Endothelial cell of umbilical vein (primary cell): ENCODE measurements at regions not wholly inside any gene's neighbourhood (a gene's known extent, or its start where the extent isn't known, plus 50 kb on each side); places are given as distances from the start of the nearest gene placed in this dataset.

Source experiments
- BruUV-seq: library from RNA; stranded (reverse); fragments of 400-500 nt; replicated peaks from 2 replicates; lab custom pipeline; 2021; lab: Mats Ljungman, UMichigan
- CTCF ChIA-PET: fragments of 300-600, 350-600 bp; sonication (Branson Sonifier 250); formaldehyde crosslinking; loops from one replicate; lab custom pipeline; 2021; ENCODE audit warnings: antibody characterized with exemption, inconsistent platforms; lab: Charles Lee
- POLR2A ChIA-PET: fragments of 300-600, 350-600 bp; sonication (Branson Sonifier 250); formaldehyde crosslinking; loops from one replicate; lab custom pipeline; 2021; ENCODE audit warnings: antibody characterized with exemption, inconsistent platforms; lab: Charles Lee
- DNase-seq: peaks from one replicate; pipeline ENCODE4 v3.0.0-alpha.2; 2011; ENCODE audit warnings: low read depth, low spot score
- FAIRE-seq: peaks from 2 replicates; lab custom pipeline; 2011; peaks lifted over from hg19 to GRCh38; lab: Jason Lieb, UNC
- H2AFZ ChIP-seq: 2 replicates; pipeline ENCODE4 v1.6.0; 2012; ENCODE audit warnings: low read depth, low read length, control low read depth, inconsistent platforms
- H3K27ac ChIP-seq: 2 replicates; pipeline ENCODE4 v1.5.1; 2011; ENCODE audit warnings: low read depth, mild to moderate bottlenecking, control low read depth, low read length, moderate library complexity; ENCODE audit not compliant: insufficient read depth
- H3K27me3 ChIP-seq, 2 experiments: 2 replicates each; pipeline versions ENCODE4 v1.6.0 to v1.6.1; 2011; ENCODE audit warnings: low read length in 2 of 2, mixed read lengths in 1 of 2; ENCODE audit not compliant: control insufficient read depth in 2 of 2, insufficient read depth in 2 of 2
- H3K36me3 ChIP-seq, 2 experiments: 2 replicates in 1 of 2; 3 replicates in 1 of 2; pipeline ENCODE4 v1.5.1; 2011; ENCODE audit warnings: low read length in 2 of 2, mild to moderate bottlenecking in 1 of 2, moderate library complexity in 1 of 2; ENCODE audit not compliant: control insufficient read depth in 2 of 2, insufficient read depth in 2 of 2; ENCODE audit errors: extremely low read depth in 1 of 2
- H3K4me1 ChIP-seq: 3 replicates; pipeline ENCODE4 v1.5.1; 2011; ENCODE audit warnings: mild to moderate bottlenecking, low read length; ENCODE audit not compliant: control insufficient read depth, insufficient read depth; ENCODE audit errors: extremely low read depth
- H3K4me2 ChIP-seq: 2 replicates; pipeline ENCODE4 v1.6.1; 2011; ENCODE audit warnings: low read length, control low read depth, mixed read lengths; ENCODE audit not compliant: insufficient read depth
- H3K4me3 ChIP-seq, 3 experiments: fragments of 200-600 bp in 1 of 3; sonication (generic), shearing (Covaris generic) in 1 of 3; replicated peaks in 1 of 3; 2 replicates each; pipeline ENCODE4 v1.5.1; 2011 to 2016; ENCODE audit warnings: control low read depth in 3 of 3, low read length in 3 of 3, mild to moderate bottlenecking in 2 of 3, inconsistent platforms in 1 of 3, low read depth in 1 of 3, moderate library complexity in 1 of 3; ENCODE audit not compliant: insufficient read depth in 1 of 3
- H3K79me2 ChIP-seq: 2 replicates; pipeline ENCODE4 v1.6.0; 2012; ENCODE audit warnings: low read length, inconsistent platforms; ENCODE audit not compliant: control insufficient read depth, insufficient read depth
- H3K9ac ChIP-seq: replicated peaks from 2 replicates; pipeline ENCODE3; 2011; ENCODE audit warnings: low read length, control low read depth; ENCODE audit not compliant: insufficient read depth; ENCODE audit errors: extremely low read depth
- H3K9me1 ChIP-seq: replicated peaks from 3 replicates; pipeline ENCODE4 v1.6.0; 2011; ENCODE audit warnings: mild to moderate bottlenecking, low read length; ENCODE audit not compliant: control insufficient read depth, insufficient read depth; ENCODE audit errors: extremely low read depth
- H3K9me3 ChIP-seq: replicated peaks from 2 replicates; pipeline ENCODE4 v1.5.1; 2012; ENCODE audit warnings: low read length, inconsistent platforms; ENCODE audit not compliant: control insufficient read depth, insufficient read depth
- H4K20me1 ChIP-seq: replicated peaks from 2 replicates; pipeline ENCODE3; 2011; ENCODE audit warnings: mild to moderate bottlenecking, low read length; ENCODE audit not compliant: control insufficient read depth, insufficient read depth; ENCODE audit errors: extremely low read depth
- CTCF ChIP-seq, 2 donors: IDR thresholded peaks; 1 replicate in 1 of 2; 2 replicates in 1 of 2; pipeline ENCODE4 v1.5.1; 2011; ENCODE audit warnings: low read length in 2 of 2, mild to moderate bottlenecking in 2 of 2, moderate library complexity in 2 of 2, control low read depth in 1 of 2, inconsistent platforms in 1 of 2, low read depth in 1 of 2; ENCODE audit not compliant: insufficient read depth in 1 of 2; ENCODE audit errors: extremely low read depth in 1 of 2
- EZH2 ChIP-seq: IDR thresholded peaks from 2 replicates; pipeline ENCODE4 v1.6.1; 2012; ENCODE audit warnings: borderline replicate concordance, low read depth, mild to moderate bottlenecking, moderate library complexity, low read length, inconsistent platforms; ENCODE audit not compliant: severe bottlenecking
- FOS ChIP-seq: IDR thresholded peaks from 2 replicates; pipeline ENCODE4 v1.6.1; 2011; ENCODE audit warnings: mild to moderate bottlenecking, low read length, moderate library complexity, borderline replicate concordance; ENCODE audit not compliant: insufficient read depth
- GATA2 ChIP-seq: IDR thresholded peaks from 2 replicates; pipeline ENCODE4 v1.7.0; 2011; ENCODE audit warnings: low read depth, mild to moderate bottlenecking, moderate library complexity, mixed read lengths, low read length; ENCODE audit not compliant: insufficient read length, insufficient read depth
- JUN ChIP-seq: IDR thresholded peaks from 2 replicates; pipeline ENCODE4 v1.6.1; 2011; ENCODE audit warnings: borderline replicate concordance, low read depth; ENCODE audit not compliant: insufficient read length, insufficient read depth
- MAX ChIP-seq: IDR thresholded peaks from 2 replicates; pipeline ENCODE4 v1.6.1; 2011; ENCODE audit not compliant: insufficient read depth, insufficient read length
- MYC ChIP-seq: IDR thresholded peaks from one replicate; pipeline ENCODE4 v1.6.1; 2011; ENCODE audit warnings: mild to moderate bottlenecking, low read depth, low read length
- POLR2A ChIP-seq: IDR thresholded peaks from 2 replicates; pipeline ENCODE4 v1.6.1; 2012; ENCODE audit warnings: low read depth, mild to moderate bottlenecking, control low read depth, low read length
- POLR2AphosphoS5 ChIP-seq: IDR thresholded peaks from 2 replicates; pipeline ENCODE4 v1.6.1; 2012; ENCODE audit warnings: low read depth, mild to moderate bottlenecking, control low read depth, low read length, moderate library complexity; ENCODE audit not compliant: insufficient read depth
- dilution Hi-C: fragments of 300-500 bp; cut with MboI; formaldehyde crosslinking; loops from one replicate; pipeline ENCODE4 v1.15.0; 2019; ENCODE audit warnings: low sequenced_read_pairs; ENCODE audit not compliant: extremely low pct_ligation_motif_present
- intact Hi-C: fragments of 100-400 bp; cut with micrococcal nuclease; formaldehyde crosslinking; loops from one replicate; pipeline ENCODE4 v1.10.0; 2022

- Histone ChIP-seq H3K27ac (no peak overlapping the region), H3K9ac (no peak overlapping the region), H4K20me1 (no peaks in the 10 kb centered on the region), H3K9me3 (no peaks in the 10 kb centered on the region), H3K9me1 (no peaks in the 10 kb centered on the region), H3K36me3 (no peaks in the 10 kb centered on the region), H3K27me3 (no peaks in the 10 kb centered on the region), H3K4me1 (peaks cover 1% of the 10 kb centered on the region), H2AFZ (no peak overlapping the region), H3K79me2 (no peaks in the 10 kb centered on the region), H3K4me3 (no peak overlapping the region), H3K4me2 (no peak overlapping the region)
- CTCF ChIA-PET: no interaction called here
- no peak for TF ChIP-seq EZH2
- no peak for TF ChIP-seq GATA2
- no peak for TF ChIP-seq FOS
- no peak for TF ChIP-seq MAX
- TF ChIP-seq JUN: no peak
- no peak for TF ChIP-seq POLR2A
- no peak for TF ChIP-seq MYC
- no peak for TF ChIP-seq CTCF (IDR thresholded peaks at IDR 0.05; ENCODE audit: extremely low read depth in 1 of 2, insufficient read depth in 1 of 2, low read depth in 1 of 2, low read length in 2 of 2)
- TF ChIP-seq POLR2AphosphoS5: no peak
- FAIRE-seq: no peak
- no peak for DNase-seq
- dilution Hi-C loops: no loop called here
- BruUV-seq: no TSS peak
- POLR2A ChIA-PET: no interaction called here
- intact Hi-C loops: no loop called here
Measured at GRCh38 chr4:124184792-124185191, 527.7 kb downstream of the ANKRD50 start.
